Neural cell (in vitro differentiated cells): ENCODE measurements at regions not wholly inside any gene's neighbourhood (a gene's known extent, or its start where the extent isn't known, plus 50 kb on each side); places are given as distances from the start of the nearest gene placed in this dataset.

Experiments used
- POLR2AphosphoS5 ChIP-seq: IDR thresholded peaks from 2 replicates; pipeline ENCODE4 v1.6.1; 2012
- REST ChIP-seq: IDR thresholded peaks from 2 replicates; pipeline ENCODE4 v1.6.1; 2012; ENCODE audit warnings: borderline replicate concordance
- TF ChIP-seq, protein P1 (sequence below): fragments of 450-650 bp; IDR thresholded peaks from 2 replicates; pipeline ENCODE4 v1.5.1; 2014; ENCODE audit warnings: antibody characterized with exemption, mild to moderate bottlenecking, moderate library complexity; ENCODE audit not compliant: poor library complexity, severe bottlenecking

DNA sequence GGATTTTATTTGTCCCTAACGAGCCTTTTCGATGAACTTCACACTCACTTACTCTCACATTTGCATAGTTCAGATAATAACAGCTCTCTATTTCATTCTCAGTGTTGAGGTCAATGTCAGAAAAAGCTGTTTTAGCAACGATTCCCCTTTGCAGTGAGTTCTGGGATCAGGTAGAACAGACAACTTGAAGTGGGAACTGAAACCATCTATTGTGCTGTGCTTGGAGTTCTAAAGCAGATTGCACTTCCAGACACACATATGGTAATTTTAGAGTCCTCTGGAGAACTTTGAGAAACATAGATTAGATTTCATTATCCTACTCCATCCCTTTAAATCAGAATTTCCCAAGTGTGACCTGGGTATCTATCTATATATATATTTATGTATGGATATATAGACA is 124.6 kb upstream of the BLID start:
- TF ChIP-seq REST (no peak), POLR2AphosphoS5 (no peak)
- TF ChIP-seq, protein P1, sequence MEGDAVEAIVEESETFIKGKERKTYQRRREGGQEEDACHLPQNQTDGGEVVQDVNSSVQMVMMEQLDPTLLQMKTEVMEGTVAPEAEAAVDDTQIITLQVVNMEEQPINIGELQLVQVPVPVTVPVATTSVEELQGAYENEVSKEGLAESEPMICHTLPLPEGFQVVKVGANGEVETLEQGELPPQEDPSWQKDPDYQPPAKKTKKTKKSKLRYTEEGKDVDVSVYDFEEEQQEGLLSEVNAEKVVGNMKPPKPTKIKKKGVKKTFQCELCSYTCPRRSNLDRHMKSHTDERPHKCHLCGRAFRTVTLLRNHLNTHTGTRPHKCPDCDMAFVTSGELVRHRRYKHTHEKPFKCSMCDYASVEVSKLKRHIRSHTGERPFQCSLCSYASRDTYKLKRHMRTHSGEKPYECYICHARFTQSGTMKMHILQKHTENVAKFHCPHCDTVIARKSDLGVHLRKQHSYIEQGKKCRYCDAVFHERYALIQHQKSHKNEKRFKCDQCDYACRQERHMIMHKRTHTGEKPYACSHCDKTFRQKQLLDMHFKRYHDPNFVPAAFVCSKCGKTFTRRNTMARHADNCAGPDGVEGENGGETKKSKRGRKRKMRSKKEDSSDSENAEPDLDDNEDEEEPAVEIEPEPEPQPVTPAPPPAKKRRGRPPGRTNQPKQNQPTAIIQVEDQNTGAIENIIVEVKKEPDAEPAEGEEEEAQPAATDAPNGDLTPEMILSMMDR = no peak
